ENCODE measurements at regions not wholly inside any gene's neighbourhood (a gene's known extent, or its start where the extent isn't known, plus 50 kb on each side); places are given as distances from the start of the nearest gene placed in this dataset.

DNA sequence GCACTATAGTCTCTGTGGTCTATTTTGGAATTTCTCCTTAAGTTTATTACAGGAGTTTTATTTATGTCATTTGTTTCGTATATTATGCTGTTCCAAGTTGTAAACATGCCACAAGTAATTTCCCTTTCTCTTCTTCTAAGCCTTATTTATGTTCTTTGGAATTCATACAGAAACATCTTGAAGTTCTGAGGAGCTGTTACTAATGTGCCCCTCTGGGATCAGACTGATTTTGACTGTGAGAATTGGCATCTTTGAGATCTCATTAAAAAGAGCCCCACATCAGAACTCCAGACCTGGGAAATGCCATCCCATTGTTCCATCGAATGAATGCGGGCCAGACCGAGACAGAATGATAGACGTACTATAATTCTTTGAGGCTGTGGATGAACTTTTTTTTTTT is 138.8 kb upstream of the CD180 start:
- TF ChIP-seq, protein P1, sequence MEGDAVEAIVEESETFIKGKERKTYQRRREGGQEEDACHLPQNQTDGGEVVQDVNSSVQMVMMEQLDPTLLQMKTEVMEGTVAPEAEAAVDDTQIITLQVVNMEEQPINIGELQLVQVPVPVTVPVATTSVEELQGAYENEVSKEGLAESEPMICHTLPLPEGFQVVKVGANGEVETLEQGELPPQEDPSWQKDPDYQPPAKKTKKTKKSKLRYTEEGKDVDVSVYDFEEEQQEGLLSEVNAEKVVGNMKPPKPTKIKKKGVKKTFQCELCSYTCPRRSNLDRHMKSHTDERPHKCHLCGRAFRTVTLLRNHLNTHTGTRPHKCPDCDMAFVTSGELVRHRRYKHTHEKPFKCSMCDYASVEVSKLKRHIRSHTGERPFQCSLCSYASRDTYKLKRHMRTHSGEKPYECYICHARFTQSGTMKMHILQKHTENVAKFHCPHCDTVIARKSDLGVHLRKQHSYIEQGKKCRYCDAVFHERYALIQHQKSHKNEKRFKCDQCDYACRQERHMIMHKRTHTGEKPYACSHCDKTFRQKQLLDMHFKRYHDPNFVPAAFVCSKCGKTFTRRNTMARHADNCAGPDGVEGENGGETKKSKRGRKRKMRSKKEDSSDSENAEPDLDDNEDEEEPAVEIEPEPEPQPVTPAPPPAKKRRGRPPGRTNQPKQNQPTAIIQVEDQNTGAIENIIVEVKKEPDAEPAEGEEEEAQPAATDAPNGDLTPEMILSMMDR (IDR thresholded peaks at IDR 0.05): no peak
- TF ChIP-seq ZNF416 (CRISPR knock-in tag; IDR thresholded peaks at IDR 0.05): no peak
- no peak for TF ChIP-seq GTF2I (CRISPR knock-in tag; conservative IDR thresholded peaks at IDR 0.05)
- TF ChIP-seq, protein P2, sequence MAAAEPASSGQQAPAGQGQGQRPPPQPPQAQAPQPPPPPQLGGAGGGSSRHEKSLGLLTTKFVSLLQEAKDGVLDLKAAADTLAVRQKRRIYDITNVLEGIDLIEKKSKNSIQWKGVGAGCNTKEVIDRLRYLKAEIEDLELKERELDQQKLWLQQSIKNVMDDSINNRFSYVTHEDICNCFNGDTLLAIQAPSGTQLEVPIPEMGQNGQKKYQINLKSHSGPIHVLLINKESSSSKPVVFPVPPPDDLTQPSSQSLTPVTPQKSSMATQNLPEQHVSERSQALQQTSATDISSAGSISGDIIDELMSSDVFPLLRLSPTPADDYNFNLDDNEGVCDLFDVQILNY (CRISPR knock-in tag; IDR thresholded peaks at IDR 0.05): no peak
- no peak for TF ChIP-seq FOXJ3 (CRISPR knock-in tag; IDR thresholded peaks at IDR 0.05; ENCODE audit: borderline replicate concordance)
- TF ChIP-seq, protein P3, sequence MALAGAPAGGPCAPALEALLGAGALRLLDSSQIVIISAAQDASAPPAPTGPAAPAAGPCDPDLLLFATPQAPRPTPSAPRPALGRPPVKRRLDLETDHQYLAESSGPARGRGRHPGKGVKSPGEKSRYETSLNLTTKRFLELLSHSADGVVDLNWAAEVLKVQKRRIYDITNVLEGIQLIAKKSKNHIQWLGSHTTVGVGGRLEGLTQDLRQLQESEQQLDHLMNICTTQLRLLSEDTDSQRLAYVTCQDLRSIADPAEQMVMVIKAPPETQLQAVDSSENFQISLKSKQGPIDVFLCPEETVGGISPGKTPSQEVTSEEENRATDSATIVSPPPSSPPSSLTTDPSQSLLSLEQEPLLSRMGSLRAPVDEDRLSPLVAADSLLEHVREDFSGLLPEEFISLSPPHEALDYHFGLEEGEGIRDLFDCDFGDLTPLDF (CRISPR knock-in tag; IDR thresholded peaks at IDR 0.05): no peak
- TF ChIP-seq, protein P4, sequence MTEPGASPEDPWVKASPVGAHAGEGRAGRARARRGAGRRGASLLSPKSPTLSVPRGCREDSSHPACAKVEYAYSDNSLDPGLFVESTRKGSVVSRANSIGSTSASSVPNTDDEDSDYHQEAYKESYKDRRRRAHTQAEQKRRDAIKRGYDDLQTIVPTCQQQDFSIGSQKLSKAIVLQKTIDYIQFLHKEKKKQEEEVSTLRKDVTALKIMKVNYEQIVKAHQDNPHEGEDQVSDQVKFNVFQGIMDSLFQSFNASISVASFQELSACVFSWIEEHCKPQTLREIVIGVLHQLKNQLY (CRISPR knock-in tag; IDR thresholded peaks at IDR 0.05): no peak
- no peak for TF ChIP-seq ZNF121 (CRISPR knock-in tag; IDR thresholded peaks at IDR 0.05)
- no peak for TF ChIP-seq GABPB1 (CRISPR knock-in tag; IDR thresholded peaks at IDR 0.05)
- no peak for TF ChIP-seq CBFB (CRISPR knock-in tag; IDR thresholded peaks at IDR 0.05; ENCODE audit: low read depth)
- TF ChIP-seq, protein P5, sequence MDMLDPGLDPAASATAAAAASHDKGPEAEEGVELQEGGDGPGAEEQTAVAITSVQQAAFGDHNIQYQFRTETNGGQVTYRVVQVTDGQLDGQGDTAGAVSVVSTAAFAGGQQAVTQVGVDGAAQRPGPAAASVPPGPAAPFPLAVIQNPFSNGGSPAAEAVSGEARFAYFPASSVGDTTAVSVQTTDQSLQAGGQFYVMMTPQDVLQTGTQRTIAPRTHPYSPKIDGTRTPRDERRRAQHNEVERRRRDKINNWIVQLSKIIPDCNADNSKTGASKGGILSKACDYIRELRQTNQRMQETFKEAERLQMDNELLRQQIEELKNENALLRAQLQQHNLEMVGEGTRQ (CRISPR knock-in tag; IDR thresholded peaks at IDR 0.05): no peak
- TF ChIP-seq JUN (CRISPR knock-in tag; IDR thresholded peaks at IDR 0.05): no peak
- TF ChIP-seq ZNF396 (CRISPR knock-in tag; IDR thresholded peaks at IDR 0.05; ENCODE audit: borderline replicate concordance): no peak

Data from WTC11 (cell line).